ENCODE measurements at regions not wholly inside any gene's neighbourhood (a gene's known extent, or its start where the extent isn't known, plus 50 kb on each side); places are given as distances from the start of the nearest gene placed in this dataset.

DNA sequence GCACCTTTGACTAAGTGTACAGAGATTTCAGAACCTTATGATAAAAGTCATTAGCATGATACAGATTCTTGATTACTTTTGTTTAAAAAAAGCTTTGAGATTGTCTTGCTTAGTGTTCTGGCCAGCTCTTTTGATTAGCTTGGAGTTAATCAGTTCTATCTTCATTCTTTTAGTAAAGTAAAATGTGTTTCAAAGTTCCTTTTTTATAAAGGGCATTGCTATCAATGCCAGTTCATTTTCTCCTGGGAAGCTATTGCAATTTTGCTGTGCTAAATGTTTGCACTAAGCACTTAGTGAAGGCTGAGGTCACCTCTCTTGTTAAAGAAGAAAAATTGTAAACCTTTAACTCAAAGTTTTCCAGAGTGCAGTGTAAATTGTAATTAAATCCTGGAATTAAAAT, 946.7 kb upstream of the TMPRSS15 start:
- TF ChIP-seq, protein P1, sequence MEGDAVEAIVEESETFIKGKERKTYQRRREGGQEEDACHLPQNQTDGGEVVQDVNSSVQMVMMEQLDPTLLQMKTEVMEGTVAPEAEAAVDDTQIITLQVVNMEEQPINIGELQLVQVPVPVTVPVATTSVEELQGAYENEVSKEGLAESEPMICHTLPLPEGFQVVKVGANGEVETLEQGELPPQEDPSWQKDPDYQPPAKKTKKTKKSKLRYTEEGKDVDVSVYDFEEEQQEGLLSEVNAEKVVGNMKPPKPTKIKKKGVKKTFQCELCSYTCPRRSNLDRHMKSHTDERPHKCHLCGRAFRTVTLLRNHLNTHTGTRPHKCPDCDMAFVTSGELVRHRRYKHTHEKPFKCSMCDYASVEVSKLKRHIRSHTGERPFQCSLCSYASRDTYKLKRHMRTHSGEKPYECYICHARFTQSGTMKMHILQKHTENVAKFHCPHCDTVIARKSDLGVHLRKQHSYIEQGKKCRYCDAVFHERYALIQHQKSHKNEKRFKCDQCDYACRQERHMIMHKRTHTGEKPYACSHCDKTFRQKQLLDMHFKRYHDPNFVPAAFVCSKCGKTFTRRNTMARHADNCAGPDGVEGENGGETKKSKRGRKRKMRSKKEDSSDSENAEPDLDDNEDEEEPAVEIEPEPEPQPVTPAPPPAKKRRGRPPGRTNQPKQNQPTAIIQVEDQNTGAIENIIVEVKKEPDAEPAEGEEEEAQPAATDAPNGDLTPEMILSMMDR (IDR thresholded peaks at IDR 0.05) = no peak
- H3K9me3 ChIP-seq = no peaks in the 10 kb centered on the region
- no peaks in the 10 kb centered on the region for H3K36me3 ChIP-seq (ENCODE audit: low read depth)
- no peaks in the 10 kb centered on the region for H3K4me1 ChIP-seq (ENCODE audit: low read depth)
- DNase-seq (no peak), ATAC-seq (no peak)
- intact Hi-C loops (cut with DNase I, micrococcal nuclease) = no loop called here
- no peak overlapping the region for H3K4me3 ChIP-seq

DNA sequence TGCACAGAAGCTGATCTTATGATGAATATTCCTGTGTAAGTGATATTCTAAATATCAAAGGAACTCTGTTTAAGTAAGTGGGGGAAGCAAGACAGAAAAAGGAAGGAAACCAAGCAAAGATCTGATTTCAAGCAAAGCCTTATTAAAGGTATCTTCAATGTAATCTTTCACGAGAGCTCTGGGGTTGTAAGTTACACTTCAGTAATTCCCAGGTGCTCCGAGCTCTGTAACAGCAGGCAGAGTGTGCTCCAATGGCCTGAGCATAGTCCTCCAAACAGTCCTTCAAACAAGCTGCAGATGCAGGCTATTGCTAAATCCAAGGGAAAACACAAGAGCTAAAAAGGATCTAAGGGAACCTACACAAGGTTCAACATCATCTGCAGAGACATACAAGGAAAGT, 949.7 kb upstream of the TMPRSS15 start:
- no peaks in the 10 kb centered on the region for H3K4me1 ChIP-seq (ENCODE audit: low read depth)
- no peak for DNase-seq
- H3K9me3 ChIP-seq = no peaks in the 10 kb centered on the region
- intact Hi-C loops (cut with DNase I, micrococcal nuclease) = no loop called here
- no peak overlapping the region for H3K4me3 ChIP-seq
- TF ChIP-seq, protein P1 (IDR thresholded peaks at IDR 0.05) = no peak
- ATAC-seq = no peak
- no peaks in the 10 kb centered on the region for H3K36me3 ChIP-seq (ENCODE audit: low read depth)

DNA sequence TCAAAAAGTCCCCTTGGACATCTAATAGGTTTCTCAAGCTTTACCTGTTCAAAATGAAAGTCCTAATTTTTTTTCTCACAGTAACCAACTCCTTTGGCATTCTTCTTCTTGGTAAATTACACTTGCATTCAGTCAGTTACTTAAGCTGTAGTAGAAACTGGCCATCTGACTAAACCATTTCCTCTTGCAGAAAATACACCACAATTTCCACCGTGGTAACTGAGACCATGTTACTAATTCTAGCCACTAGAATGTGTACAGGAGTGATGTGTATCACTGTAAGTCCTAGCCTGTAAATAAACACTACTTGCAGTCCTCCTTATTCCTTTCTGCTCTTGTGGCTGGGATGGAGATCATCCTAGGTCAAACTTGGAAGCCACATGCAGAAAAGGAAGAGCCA, 965.4 kb upstream of the TMPRSS15 start:
- DNase-seq = no peak
- Histone ChIP-seq H3K4me1 (ENCODE audit: low read depth) (no peaks in the 10 kb centered on the region), H3K9me3 (no peaks in the 10 kb centered on the region), H3K36me3 (ENCODE audit: low read depth) (no peaks in the 10 kb centered on the region), H3K4me3 (no peak overlapping the region)
- no peak for ATAC-seq
- intact Hi-C loops (cut with DNase I, micrococcal nuclease) = no loop called here
- TF ChIP-seq, protein P1 (IDR thresholded peaks at IDR 0.05) = no peak

DNA sequence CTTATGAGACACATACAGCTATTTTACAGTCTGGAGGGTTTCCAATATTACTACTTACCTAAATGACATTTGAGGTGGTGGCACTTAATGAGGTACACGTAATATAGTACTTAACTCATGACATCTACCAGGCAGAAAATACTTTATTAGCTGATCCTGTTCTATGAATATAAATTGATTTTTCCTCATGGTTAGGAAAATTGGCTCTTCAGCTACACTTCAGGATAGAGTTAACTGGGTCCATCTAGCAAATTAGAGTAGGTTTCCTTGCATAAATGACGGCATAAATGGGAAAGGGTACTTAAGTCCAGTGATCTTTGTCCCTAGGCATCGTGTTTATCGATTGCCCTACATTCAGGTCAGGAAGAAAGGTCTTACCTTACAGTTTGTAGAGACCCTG, 988.8 kb upstream of the TMPRSS15 start:
- intact Hi-C loops (cut with DNase I, micrococcal nuclease) = no loop called here
- no peaks in the 10 kb centered on the region for H3K36me3 ChIP-seq (ENCODE audit: low read depth)
- no peak overlapping the region for H3K4me3 ChIP-seq
- no peaks in the 10 kb centered on the region for H3K4me1 ChIP-seq (ENCODE audit: low read depth)
- no peaks in the 10 kb centered on the region for H3K9me3 ChIP-seq
- no peak for DNase-seq
- ATAC-seq = no peak
- TF ChIP-seq, protein P1 (IDR thresholded peaks at IDR 0.05) = no peak

DNA sequence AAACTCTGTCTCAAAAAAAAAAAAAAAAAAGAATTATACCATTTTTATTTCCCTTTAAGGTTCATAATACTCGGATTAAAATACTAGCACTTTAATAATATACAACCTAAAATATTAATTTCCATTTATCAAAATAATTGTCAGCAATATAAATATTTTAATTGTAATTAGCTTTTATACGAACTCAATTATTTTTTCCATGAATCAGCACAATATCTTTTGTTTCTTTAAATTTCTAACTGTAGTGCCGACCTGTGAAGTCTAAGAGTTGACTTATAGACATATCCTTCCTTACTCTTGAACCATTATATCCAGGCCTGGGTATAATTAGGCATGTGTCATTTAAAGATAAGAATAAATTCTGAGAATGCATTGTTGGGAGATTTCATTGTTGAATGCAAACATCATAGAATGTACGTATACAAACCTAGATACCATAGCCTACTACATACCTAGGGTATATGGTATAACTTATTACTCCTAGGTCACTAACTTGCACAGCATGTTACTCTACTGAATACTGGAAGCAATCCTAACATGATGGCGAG, 996.7 kb upstream of the TMPRSS15 start:
- TF ChIP-seq, protein P1 (IDR thresholded peaks at IDR 0.05) = no peak
- H3K4me3 ChIP-seq = no peak overlapping the region
- H3K36me3 ChIP-seq (ENCODE audit: low read depth) = no peaks in the 10 kb centered on the region
- H3K4me1 ChIP-seq (ENCODE audit: low read depth) = no peaks in the 10 kb centered on the region
- no peaks in the 10 kb centered on the region for H3K9me3 ChIP-seq
- intact Hi-C loops (cut with DNase I, micrococcal nuclease) = no loop called here
- DNase-seq (no peak), ATAC-seq (no peak)

DNA sequence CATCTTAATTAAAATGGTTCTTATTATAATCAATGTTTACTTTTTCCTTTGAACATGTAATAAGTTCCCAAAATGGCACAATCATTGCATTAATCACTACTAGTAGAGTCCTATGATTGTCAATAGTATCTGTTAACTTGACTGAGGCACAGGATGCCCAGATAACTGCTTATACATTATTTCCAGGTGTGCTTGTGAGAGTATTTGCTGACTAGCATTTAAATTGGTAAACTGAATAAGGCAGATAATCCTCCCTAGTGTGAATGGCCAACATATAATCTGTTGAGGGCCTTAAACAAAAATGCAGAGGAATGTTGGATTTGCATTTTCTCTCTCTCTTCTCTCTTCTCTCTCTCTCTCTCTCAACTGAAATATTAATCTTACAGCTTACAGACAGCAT, 999.3 kb upstream of the TMPRSS15 start:
- no peaks in the 10 kb centered on the region for H3K36me3 ChIP-seq (ENCODE audit: low read depth)
- no peak overlapping the region for H3K4me3 ChIP-seq
- ATAC-seq (no peak), DNase-seq (no peak)
- intact Hi-C loops (cut with DNase I, micrococcal nuclease) = no loop called here
- TF ChIP-seq, protein P1 (IDR thresholded peaks at IDR 0.05) = no peak
- H3K9me3 ChIP-seq = no peaks in the 10 kb centered on the region
- H3K4me1 ChIP-seq (ENCODE audit: low read depth) = no peaks in the 10 kb centered on the region
